ENCODE measurements at regions not wholly inside any gene's neighbourhood (a gene's known extent, or its start where the extent isn't known, plus 50 kb on each side); places are given as distances from the start of the nearest gene placed in this dataset.

DNA sequence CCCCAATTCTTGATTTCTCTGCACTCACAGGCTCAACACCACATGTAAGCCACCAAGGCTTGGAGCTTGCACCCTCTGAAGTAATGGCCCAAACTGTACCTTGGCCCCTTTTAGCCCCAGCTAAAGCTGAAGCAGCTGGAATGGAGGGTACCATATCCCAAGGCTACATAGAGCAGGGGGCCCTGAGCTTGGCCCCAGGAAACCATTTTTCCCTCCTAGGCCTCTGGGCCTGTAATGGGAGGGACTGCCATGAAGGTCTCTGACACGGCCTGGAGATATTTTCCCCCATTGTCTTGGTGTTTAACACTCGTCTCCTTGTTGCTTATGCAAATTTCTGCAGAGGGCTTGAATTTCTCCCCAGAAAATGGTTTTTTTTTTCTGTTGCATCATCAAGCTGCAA, 69.7 kb downstream of the SKA1 start:
- DNase-seq (ENCODE audit: low read depth in 2 of 3, low spot score in 2 of 3), result no peak

DNA sequence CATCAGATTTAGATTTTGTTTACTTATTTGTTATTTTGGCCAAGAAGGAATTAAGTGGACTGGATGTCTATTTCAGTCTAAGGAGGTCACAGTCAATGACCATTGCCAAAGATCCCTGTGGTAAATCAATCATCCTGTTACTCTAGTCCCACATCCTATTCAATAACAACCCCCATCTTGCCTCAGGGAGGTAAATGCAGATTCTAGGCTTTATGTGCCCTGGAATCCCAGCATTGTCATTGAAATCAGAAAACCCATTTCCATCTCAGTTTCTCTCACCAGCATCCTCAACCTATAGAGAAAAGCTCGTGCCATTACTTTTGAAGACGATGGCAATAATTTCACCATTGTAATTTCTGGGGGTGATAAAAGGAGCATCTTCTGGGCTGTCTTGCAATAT, 71.8 kb downstream of the SKA1 start:
- no peak for DNase-seq (ENCODE audit: low read depth in 2 of 3, low spot score in 2 of 3)

DNA sequence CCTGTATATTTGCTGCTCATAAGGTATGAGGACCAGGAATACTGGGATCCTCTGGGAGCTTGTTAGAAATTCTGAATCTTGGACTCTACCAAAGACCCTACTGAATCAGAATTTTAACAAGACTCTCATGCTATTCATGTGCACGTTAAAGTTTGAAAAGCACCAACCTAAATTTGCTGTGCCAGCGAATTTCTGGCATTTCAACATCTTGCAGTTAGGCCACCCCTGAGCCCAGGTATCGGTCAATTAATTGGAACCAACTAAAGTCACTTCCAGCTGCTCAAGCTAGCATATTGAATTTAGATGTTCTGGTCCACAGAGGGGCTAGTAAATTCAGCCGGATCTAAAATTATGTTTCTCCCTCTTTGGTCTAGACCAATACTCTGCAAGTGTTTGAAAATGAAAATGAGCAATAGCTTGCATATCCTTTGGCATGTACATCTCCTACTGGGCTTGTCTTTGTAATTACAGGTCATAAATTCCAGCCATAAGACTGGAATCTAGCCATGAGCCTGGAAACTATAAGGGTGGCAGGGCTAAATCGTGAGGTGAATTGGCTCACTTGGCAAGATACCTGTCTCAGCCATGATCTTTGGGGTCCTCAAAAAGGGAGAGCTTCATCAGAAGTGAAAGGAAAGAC, 72.4 kb downstream of the SKA1 start:
- no peak for DNase-seq (ENCODE audit: low read depth in 2 of 3, low spot score in 2 of 3)

DNA sequence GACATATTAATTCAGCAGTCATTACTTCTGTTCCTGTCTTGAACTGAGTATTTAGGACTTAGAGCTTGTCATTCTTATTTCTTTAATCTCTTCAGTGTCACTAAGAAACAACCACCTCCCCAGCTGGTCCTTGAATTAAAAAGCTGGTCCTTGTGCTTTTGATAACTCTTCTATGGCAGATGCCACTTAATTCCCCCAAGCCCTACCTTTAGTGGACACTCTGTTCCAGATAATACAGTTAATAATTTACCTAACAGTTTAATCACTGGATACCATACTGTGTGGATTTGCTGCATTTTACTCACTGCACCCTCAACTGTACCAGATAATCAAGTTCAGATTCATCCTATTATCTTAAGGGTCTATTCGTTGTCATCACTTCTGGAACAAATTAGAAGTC, 73.1 kb downstream of the SKA1 start:
- DNase-seq (ENCODE audit: low read depth in 2 of 3, low spot score in 2 of 3), result no peak

DNA sequence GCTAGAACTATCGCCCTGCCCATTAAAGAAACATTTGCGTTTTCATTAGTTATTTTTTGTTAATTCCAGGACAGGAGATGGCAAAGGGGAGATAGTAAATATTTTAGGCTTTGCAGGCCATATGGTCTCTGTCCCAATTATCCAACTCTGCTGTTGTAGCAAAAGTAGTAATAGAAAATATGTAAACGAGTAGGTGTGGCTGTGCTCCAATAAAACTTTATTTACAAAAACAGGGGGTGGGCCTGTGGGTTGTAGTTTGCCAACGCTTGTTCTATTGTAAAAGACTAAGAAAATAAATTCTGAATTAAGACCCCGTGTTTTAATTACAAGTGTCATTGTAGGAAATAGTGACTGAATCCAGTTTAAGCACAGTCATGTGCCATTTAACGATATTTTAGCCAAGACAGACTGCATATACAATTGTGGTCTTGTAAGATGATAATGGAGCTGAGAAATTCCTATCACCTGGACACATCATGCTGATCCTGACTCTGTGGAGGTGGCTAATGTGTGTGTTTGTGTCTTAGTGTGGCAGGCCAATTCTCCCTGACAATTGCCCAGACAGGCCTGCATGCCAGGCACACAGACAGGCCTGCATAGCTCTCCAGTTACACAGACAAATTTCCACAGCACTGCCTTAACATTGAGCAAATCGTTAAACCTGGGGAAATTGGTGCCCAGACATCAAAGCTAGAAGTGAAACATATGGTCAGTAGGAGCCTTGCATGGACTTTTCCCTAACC, 76.4 kb downstream of the SKA1 start:
- DNase-seq (ENCODE audit: low read depth in 2 of 3, low spot score in 2 of 3), result no peak

DNA sequence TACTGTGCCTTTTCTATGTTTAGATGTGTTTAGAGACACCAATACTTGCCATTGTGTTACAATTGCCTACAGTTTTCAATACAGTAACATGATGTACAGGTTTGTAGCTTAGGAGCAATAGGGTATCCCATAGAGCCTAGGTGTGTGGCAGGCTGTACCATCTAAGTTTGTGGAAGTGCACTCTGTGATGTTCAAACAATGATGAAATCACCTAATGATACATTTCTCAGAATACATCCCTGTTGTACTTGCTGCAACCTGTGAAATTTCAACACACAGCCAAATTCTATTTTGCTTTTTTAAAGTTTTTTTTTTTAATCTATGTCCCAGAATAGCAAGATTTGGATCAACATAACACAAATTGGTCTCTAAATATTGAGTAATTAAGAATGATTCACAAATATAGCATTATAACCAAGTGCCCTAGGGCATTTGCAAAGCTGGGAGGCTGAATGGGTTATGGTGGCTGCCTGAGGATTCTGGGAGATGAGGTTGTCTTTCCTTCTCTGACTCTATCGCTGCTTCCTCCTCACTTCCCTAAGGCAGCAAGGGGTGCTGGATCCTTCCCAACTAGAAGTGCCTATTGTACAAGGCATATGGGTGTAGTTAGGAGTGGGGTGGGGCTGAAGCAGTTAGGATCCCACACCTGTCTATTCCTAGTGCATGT, 78.3 kb downstream of the SKA1 start:
- DNase-seq (ENCODE audit: low read depth in 2 of 3, low spot score in 2 of 3), result no peak

DNA sequence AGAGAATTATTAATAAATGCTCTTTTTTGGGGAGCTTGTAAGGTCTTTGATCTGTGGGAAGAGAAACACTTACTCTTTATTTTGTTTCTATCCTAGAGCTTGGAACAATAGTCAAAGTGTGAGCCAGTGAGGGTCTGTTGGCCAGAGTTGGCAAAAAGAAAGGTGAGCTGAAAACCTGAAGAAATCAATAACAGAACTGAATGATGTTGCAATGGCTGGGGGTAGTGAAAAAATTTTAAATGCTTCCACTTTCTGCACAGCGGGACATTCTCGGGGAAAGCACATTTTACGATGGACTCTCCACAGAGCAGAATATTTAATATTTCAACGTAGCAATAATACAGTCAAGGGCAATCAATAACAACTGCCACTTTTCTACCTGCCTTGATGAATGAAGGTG, 78.9 kb downstream of the SKA1 start:
- no peak for DNase-seq (ENCODE audit: low read depth in 2 of 3, low spot score in 2 of 3)

DNA sequence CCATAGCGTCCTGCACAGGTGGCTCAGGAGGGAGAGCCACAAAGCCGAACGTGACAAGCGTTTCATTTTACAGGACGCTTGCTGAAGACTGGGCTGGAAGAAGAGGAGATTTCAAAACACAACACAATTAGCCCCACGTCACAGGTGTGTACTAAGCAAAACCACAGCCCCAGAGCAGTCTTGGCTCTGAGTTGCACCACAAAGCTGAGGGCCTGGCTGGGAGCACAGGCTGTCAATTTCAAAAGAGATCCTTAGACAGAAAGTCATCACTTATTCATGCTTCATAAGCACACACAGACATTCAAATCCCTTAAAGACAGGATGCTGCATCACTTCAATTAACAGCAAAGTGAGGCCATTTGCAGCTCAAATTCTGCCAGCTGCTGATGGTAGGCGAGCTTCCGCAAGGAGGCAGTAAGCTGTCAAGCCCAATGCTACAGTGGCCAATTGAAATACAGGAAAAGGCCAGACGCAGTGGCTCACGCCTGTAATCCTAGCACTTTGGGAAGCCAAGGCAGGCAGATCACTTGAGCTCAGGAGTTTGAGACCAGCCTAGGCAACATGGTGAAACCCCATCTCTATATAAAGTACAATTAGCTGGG, 79.6 kb downstream of the SKA1 start:
- no peak for DNase-seq (ENCODE audit: low read depth in 2 of 3, low spot score in 2 of 3)

DNA sequence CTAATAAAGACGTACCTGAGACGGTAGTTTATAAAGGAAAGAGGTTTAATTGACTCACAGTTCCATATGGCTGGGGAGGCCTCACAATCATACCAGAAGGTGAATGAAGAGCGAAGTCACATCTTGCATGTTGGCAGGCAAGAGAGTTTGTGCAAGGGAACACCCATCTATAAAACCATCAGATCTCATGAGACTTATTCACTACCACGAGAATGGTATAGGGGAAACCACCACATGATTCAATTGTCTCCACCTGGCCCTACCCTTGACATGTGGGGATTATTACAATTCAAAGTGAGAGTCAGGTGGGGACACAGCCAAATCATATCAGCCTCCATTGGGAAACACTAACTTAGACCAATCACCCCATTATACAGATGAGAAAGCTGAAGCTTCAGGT, 81.4 kb downstream of the SKA1 start:
- no peak for DNase-seq (ENCODE audit: low read depth in 2 of 3, low spot score in 2 of 3)

DNA sequence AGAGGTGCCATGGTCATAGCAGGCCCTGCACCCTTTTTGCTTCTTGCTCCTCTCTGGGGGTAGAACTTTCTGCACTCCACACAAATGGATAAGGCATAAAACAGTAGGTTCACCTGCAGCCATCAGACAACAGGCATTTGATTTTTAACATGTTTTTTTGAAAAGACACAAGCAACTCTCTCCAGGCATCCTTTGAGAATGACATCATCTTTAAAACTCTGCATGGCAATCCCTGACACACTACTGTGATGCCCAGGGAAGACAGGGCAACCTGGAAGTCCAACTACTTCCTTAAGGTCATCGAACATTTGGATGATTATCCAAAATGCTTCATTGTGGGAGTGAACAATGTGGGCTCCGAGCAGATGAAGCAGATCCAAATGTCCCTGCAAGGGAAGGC, 82.8 kb downstream of the SKA1 start:
- no peak for DNase-seq (ENCODE audit: low read depth in 2 of 3, low spot score in 2 of 3)

DNA sequence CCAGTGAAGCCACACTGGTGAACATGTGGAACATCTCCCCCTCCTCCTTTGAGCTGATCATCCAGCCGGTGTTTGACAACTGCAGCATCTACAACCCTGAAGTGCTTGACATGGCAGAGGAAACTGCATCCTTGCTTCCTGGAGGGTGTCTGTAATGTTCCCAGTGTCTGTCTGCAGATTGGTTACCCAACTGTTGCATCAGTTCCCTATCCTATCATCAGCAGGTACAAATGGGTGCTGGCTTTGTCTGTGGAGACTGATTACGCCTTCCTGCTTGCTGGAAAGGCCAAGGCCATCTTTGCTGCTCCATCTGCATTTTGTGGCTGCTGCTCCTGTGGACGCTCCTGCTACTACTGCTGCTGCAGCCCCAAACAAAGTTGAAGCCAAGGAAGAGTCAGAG, 83.5 kb downstream of the SKA1 start:
- DNase-seq (ENCODE audit: low read depth in 2 of 3, low spot score in 2 of 3), result no peak

DNA sequence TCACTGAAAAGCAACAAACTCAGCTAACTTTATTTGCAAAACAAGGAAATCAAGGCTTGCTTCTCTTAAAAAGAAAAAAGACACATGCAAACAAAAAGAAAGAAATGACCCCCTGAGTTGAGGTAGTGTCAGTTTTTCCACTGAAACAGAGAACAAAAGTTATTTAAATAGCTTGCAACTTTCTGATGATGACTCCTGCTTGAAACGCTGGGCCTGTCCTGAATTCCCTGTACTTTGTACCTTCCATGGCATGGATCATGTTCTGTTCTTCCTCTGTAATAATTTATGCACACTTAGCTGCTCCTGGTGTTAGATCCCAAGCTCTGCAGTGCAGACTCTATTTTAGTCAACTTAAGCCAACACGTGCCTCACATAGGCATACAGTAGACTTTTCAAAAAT, 84.0 kb downstream of the SKA1 start:
- DNase-seq (ENCODE audit: low read depth in 2 of 3, low spot score in 2 of 3), result no peak

DNA sequence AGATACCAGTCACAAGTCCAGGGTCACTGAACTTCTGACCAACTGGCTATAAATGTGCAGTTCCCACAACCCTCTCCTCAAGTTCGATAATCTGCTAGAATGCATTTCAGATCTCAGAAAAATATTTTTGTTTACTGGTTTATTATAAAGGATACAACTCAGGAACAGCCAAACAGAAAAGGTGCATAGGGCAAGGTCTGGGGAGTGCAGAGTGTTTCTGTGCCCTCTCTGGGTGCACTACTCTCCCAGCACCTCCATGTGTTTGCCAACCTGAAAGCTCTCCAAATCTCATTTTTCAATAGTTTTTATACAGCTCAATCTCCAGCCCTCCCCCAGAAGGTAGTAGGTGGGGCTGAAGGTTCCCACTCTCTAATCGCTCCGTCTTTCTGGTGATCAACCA, 85.2 kb downstream of the SKA1 start:
- DNase-seq (ENCODE audit: low read depth in 2 of 3, low spot score in 2 of 3), result no peak

DNA sequence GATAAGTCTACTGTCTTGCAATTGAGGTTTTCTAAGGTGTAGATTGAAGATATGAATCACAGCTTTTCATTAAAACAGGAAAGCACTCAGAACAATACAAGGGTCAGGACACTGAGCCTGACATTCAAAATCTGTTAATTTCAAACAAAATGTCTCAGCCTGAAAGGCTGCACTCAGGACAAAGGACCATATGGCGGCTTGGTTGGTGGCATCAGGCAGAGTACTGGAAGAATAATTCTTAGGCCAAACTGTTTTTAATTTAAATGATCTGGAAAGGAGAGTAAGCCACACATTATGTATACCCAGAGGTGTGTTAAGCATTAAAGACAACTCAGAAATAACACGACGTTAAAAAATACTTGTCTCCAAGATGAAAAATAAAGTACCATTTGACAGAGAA, 85.9 kb downstream of the SKA1 start:
- no peak for DNase-seq (ENCODE audit: low read depth in 2 of 3, low spot score in 2 of 3)

DNA sequence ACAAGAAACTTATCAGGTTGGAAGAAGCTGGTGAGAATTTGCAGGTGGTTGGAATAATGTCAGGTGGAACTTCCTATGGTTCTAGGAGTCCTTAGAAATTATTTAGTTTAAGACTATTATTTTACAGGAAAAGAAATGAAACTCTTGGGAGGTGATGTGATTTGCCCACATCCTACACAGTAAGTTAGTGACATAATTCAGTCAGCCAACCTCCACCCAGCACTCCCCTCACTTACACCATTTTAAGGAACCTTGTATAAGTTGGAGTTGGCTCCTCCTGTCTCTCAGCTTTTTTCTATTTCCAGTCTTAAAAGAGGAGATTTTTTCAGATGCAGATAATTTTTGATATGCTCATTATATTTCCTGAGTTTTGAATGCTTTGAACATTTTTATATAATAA, 86.4 kb downstream of the SKA1 start:
- no peak for DNase-seq (ENCODE audit: low read depth in 2 of 3, low spot score in 2 of 3)

DNA sequence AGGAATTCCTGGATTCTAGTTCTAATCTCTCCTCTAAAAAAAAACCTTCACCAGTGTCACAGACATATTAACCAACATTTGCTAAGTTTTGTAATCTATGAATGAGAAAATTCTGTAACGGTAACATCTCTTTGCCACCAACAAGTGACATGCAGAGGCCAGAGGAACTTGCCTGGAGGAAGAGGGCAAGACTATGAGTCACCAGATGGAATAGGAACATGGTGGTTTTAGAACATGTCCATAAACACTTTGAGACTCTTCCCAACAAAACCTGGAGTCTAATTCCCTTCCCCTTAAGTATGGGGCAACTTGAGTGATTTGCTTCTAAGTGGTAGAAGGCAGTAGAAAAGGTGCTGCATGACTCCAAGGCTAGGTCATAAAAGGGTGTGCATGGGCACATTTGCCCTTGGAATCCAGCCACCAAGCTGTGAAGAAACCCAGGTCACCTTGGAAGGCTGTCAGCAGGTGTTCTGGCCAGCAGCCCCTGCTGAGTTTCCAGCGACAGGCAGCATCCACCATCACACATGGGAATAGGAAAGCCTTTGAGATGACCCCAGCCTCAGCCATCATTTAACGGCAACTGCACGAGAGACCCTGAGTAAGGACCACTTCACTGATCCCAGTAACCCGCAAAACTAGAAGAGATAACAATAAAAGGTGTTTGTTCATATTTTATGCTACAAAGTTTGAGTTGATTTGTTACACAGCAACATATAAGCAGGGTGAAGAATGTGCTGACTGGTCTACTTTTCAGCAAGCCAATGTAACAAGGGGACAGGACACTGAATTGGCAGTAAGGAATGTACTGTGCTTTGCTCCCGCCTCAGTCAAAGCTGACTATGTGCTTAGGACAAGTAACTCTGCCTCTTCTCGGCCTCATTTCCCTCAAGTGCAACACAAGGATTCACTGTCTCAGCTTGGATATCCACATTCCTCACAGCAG, 90.6 kb downstream of the SKA1 start:
- DNase-seq (ENCODE audit: low read depth in 2 of 3, low spot score in 2 of 3), result no peak

DNA sequence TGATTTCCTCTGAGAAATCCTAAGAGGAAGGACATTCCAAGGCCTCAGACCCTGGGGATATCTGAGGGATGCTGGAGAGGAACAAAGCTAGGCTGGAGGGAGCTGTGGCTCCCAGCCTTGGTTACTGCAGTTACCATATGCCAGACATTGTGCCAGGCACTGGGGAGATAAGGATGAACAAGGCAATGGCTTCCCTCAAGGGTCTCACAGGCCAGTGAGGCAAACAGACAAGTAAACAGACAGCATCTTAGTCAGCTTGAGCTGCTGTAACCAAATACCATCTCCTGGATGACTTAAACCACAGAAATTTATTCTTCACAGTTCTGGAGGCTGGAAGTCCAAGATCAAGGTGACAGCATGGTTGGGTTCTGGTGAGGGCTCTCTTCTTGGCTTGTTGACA, 91.8 kb downstream of the SKA1 start:
- no peak for DNase-seq (ENCODE audit: low read depth in 2 of 3, low spot score in 2 of 3)

DNA sequence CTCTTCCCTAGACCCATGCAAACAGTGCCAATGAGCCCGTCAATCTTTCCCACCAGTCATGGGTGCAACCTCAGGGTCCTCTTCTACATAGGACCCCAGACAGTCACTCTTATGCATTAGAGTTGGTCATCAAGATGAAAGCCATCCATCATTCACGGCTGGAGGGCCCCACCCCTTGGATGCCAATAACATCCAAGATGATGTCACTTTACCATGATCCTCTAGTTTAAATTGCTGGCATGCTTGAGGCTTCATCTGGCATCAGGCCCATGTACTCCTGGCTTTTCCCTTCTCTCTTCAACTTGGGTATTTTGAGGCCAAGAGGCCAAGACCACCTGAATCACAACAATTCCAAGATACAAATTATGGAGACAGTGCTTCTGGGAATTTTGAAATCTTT, 91.1 kb upstream of the MAPK4 start:
- DNase-seq (ENCODE audit: low read depth in 2 of 3, low spot score in 2 of 3), result no peak

DNA sequence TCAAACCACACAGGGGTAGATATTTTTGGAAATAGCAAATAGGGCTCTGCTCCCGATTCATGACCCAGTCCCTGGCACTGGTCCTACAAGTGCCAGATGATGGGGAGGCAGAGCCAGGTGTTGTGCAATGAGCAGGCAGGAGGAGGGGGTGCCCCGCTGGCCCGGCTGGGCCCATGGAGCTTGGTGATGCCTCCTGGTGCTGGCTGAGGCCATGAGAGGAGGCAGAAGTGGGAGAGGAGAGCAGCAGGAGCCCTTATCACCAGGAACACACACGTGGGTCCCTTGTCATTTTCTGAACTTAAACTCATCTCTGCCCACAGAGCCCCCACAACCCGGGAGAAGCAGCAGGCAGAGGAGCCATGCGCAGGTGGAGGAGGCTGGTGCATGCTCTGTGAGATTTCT, 90.5 kb upstream of the MAPK4 start:
- DNase-seq (ENCODE audit: low read depth in 2 of 3, low spot score in 2 of 3), result no peak

DNA sequence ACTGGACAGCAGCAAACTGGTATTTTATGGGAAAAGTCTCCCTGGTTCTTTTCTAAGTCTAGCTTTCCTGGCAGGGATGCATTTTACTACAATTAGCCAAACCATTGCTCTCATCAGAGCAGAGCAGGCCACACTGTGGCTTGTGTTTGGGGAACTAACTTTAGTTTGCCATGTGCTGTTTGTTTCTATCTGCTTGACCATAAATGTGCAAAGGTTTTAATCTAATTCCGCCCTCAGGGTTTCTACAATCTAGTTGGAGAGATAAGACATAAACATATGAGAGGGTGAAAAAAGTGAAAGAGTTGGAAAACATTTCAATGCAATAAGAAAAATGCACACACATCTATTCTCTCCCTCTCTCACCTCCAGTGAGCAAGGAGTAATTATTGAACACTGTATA, 86.9 kb upstream of the MAPK4 start:
- peak in 2 of 3 donors; percentile 9 to 36 for DNase-seq (ENCODE audit: low read depth in 2 of 3, low spot score in 2 of 3)

DNA sequence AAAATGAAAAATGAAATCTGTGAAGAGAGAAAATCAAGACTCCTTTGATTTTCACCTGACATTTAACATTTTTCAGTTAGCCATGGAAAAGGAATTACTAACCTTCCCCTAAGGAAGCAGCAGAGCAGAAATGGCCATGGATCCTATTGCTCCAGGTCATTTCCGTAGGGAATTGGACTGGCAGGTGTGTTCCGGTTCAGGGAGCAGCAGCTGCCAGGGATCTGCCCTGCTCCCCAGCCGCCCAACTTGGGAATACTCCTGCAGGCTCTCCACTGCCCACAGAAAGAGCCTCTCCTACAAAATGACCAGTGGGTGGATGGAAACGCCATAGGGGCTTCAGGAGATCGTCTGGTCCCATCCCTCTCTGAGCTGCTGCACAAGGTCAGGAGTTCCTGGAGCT, 86.0 kb upstream of the MAPK4 start:
- DNase-seq (ENCODE audit: low read depth in 2 of 3, low spot score in 2 of 3), result no peak

Measured in hematopoietic multipotent progenitor cell (in vitro differentiated cells).